HepG2 (cell line): ENCODE measurements at regions not wholly inside any gene's neighbourhood (a gene's known extent, or its start where the extent isn't known, plus 50 kb on each side); places are given as distances from the start of the nearest gene placed in this dataset.
A peak's percentile ranks its signal among the peaks of the same experiment; 100 is the strongest.

ENCODE experiments used
- CEBPB ChIP-seq: IDR thresholded peaks from 2 replicates; pipeline ENCODE4 v1.6.1; 2011; ENCODE audit warnings: low read depth, low read length, improper control_type of control experiment, borderline replicate concordance
- FOXO1 ChIP-seq: sonication (generic); formaldehyde crosslinking; IDR thresholded peaks from 2 replicates; pipeline ENCODE4 v1.4.0; 2020; ENCODE audit warnings: missing genetic modification reagents
- FOXP4 ChIP-seq: sonication (generic); formaldehyde crosslinking; IDR thresholded peaks from 2 replicates; pipeline ENCODE4 v1.4.0; 2020; ENCODE audit warnings: missing genetic modification reagents
- MIER2 ChIP-seq: IDR thresholded peaks from 2 replicates; pipeline ENCODE4 v1.6.1; 2016; ENCODE audit warnings: missing biosample characterization, missing genetic modification reagents
- NR2F1 ChIP-seq, 2 experiments: fragments of 450-650 bp in 1 of 2; formaldehyde crosslinking in 1 of 2; IDR thresholded peaks; 2 replicates each; pipeline versions ENCODE4 v1.5.0 to v1.6.1; 2016 to 2020; ENCODE audit warnings: mild to moderate bottlenecking in 1 of 2, missing compliant biosample characterization in 1 of 2, missing genetic modification reagents in 1 of 2, moderate library complexity in 1 of 2
- PRDM4 ChIP-seq: sonication (generic); formaldehyde crosslinking; IDR thresholded peaks from 2 replicates; pipeline ENCODE4 v1.9.0; 2021; ENCODE audit warnings: missing genetic modification reagents, borderline replicate concordance
- SKIL ChIP-seq: sonication (generic); formaldehyde crosslinking; IDR thresholded peaks from 2 replicates; pipeline ENCODE4 v1.8.0; 2022; ENCODE audit warnings: missing genetic modification reagents, mild to moderate bottlenecking, moderate library complexity, borderline replicate concordance
- TARDBP ChIP-seq: sonication (generic); formaldehyde crosslinking; IDR thresholded peaks from 2 replicates; pipeline ENCODE4 v1.8.0; 2022; ENCODE audit warnings: mild to moderate bottlenecking, missing genetic modification reagents
- ZC3H4 ChIP-seq: sonication (generic); formaldehyde crosslinking; IDR thresholded peaks from 2 replicates; pipeline ENCODE4 v1.4.0; 2020; ENCODE audit warnings: missing genetic modification reagents, borderline replicate concordance
- ZNF33A ChIP-seq: sonication (generic); formaldehyde crosslinking; IDR thresholded peaks from 2 replicates; pipeline ENCODE4 v1.5.1; 2020; ENCODE audit warnings: missing genetic modification reagents, mild to moderate bottlenecking, moderate library complexity, borderline replicate concordance
- ZNF768 ChIP-seq: sonication (generic); formaldehyde crosslinking; IDR thresholded peaks from 2 replicates; pipeline ENCODE4 v1.4.0; 2020; ENCODE audit warnings: missing genetic modification reagents
- ZNF83 ChIP-seq: sonication (generic); formaldehyde crosslinking; IDR thresholded peaks from 2 replicates; pipeline ENCODE4 v1.4.0; 2020; ENCODE audit warnings: missing genetic modification reagents, mild to moderate bottlenecking, borderline replicate concordance
- TF ChIP-seq, protein P1 (sequence below), 2 experiments: fragments of 450-650 bp in 1 of 2; sonication (generic) in 1 of 2; formaldehyde crosslinking in 1 of 2; IDR thresholded peaks; 2 replicates each; pipeline versions ENCODE4 v1.6.1 to v1.8.0; 2016 to 2022; ENCODE audit warnings: antibody characterized with exemption in 1 of 2, mild to moderate bottlenecking in 1 of 2, missing genetic modification reagents in 1 of 2

GRCh38 chr3:43180027-43180426 is 74.1 kb upstream of the POMGNT2 start (continued):
- no peak for TF ChIP-seq ZNF33A (CRISPR knock-in tag)
- TF ChIP-seq TARDBP (CRISPR knock-in tag), result peak; percentile 64; the same call in 1 of the 2 replicates
- TF ChIP-seq ZNF768 (CRISPR knock-in tag), result no peak
- TF ChIP-seq FOXO1 (CRISPR knock-in tag), result peak; percentile 82; the same call in 1 of the 2 replicates
- TF ChIP-seq, protein P1, sequence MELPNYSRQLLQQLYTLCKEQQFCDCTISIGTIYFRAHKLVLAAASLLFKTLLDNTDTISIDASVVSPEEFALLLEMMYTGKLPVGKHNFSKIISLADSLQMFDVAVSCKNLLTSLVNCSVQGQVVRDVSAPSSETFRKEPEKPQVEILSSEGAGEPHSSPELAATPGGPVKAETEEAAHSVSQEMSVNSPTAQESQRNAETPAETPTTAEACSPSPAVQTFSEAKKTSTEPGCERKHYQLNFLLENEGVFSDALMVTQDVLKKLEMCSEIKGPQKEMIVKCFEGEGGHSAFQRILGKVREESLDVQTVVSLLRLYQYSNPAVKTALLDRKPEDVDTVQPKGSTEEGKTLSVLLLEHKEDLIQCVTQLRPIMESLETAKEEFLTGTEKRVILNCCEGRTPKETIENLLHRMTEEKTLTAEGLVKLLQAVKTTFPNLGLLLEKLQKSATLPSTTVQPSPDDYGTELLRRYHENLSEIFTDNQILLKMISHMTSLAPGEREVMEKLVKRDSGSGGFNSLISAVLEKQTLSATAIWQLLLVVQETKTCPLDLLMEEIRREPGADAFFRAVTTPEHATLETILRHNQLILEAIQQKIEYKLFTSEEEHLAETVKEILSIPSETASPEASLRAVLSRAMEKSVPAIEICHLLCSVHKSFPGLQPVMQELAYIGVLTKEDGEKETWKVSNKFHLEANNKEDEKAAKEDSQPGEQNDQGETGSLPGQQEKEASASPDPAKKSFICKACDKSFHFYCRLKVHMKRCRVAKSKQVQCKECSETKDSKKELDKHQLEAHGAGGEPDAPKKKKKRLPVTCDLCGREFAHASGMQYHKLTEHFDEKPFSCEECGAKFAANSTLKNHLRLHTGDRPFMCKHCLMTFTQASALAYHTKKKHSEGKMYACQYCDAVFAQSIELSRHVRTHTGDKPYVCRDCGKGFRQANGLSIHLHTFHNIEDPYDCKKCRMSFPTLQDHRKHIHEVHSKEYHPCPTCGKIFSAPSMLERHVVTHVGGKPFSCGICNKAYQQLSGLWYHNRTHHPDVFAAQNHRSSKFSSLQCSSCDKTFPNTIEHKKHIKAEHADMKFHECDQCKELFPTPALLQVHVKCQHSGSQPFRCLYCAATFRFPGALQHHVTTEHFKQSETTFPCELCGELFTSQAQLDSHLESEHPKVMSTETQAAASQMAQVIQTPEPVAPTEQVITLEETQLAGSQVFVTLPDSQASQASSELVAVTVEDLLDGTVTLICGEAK (IDR thresholded peaks at IDR 0.05), result no peak
- TF ChIP-seq, protein P1 (CRISPR knock-in tag; IDR thresholded peaks at IDR 0.05), result peak; percentile 94; the same call in 1 of the 2 replicates
- peak; percentile 82; the same call in 1 of the 2 replicates for TF ChIP-seq CEBPB
- TF ChIP-seq PRDM4, result no peak
- TF ChIP-seq ZC3H4, result no peak
- no peak for TF ChIP-seq ZNF83 (CRISPR knock-in tag)
- TF ChIP-seq FOXP4 (CRISPR knock-in tag), result peak; percentile 79
- TF ChIP-seq SKIL (CRISPR knock-in tag), result peak; percentile 76; the same call in 1 of the 2 replicates
- 0 out of 2 replicates have a peak, but pooled peaks have one; percentile 40 for TF ChIP-seq MIER2
- TF ChIP-seq NR2F1 (CRISPR knock-in tag; IDR thresholded peaks at IDR 0.05), result peak; percentile 87 to 90
